Activated naive CD4-positive, alpha-beta T cell treated with anti-CD3 and anti-CD28 coated beads, Interleukin-2, amount 50 U/mL, for 24 hours (primary cell): ENCODE measurements at regions not wholly inside any gene's neighbourhood (a gene's known extent, or its start where the extent isn't known, plus 50 kb on each side); places are given as distances from the start of the nearest gene placed in this dataset.

ENCODE experiments used
- H3K27ac Mint-ChIP-seq: one replicate; pipeline ENCODE4 v1.8.0; 2021; ENCODE audit warnings: mild to moderate bottlenecking, mixed read lengths
- H3K27me3 Mint-ChIP-seq: one replicate; pipeline ENCODE4 v1.8.0; 2021; ENCODE audit warnings: mixed read lengths
- H3K36me3 Mint-ChIP-seq: one replicate; pipeline ENCODE4 v1.8.0; 2021; ENCODE audit warnings: mixed read lengths
- H3K4me1 Mint-ChIP-seq: one replicate; pipeline ENCODE4 v1.8.0; 2021; ENCODE audit warnings: mixed read lengths
- H3K4me3 Mint-ChIP-seq: one replicate; pipeline ENCODE4 v1.8.0; 2021; ENCODE audit warnings: mild to moderate bottlenecking, mixed read lengths
- H3K9me3 Mint-ChIP-seq: one replicate; pipeline ENCODE4 v1.8.0; 2021; ENCODE audit warnings: mixed read lengths

DNA sequence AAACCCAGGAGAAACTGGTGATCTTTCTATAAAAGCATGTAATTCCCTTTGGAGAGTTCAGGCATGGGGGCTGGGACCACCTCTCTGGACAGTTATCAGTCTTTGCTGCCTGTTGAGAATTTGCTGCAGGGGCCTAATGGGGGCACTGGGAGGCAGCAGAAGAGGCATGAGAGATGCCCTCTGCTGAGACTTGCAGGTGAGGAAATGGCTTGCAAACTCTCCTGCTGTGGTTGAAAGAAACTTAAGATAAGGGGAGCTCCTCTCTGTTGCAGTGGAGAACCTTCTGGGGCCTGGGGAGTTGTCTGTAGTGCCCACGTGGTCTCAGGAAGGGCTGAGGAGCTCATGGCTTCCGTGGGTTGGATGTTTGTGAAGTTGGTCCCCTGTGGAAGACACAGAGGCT is 301.1 kb upstream of the FOXF1 start:
- Mint-ChIP-seq H3K27ac (no peak overlapping the region), H3K36me3 (no peaks in the 10 kb centered on the region), H3K27me3 (no peaks in the 10 kb centered on the region), H3K4me1 (no peaks in the 10 kb centered on the region), H3K9me3 (peaks cover 4% of the 10 kb centered on the region), H3K4me3 (no peak overlapping the region)

GRCh38 chr16:86210403-86211193 is 299.7 kb upstream of the FOXF1 start:
- H3K36me3 Mint-ChIP-seq: no peaks in the 10 kb centered on the region
- H3K27me3 Mint-ChIP-seq: peaks cover under 1% of the 10 kb centered on the region
- H3K27ac Mint-ChIP-seq: no peak overlapping the region
- peaks cover 4% of the 10 kb centered on the region for H3K9me3 Mint-ChIP-seq
- no peaks in the 10 kb centered on the region for H3K4me1 Mint-ChIP-seq
- H3K4me3 Mint-ChIP-seq: no peak overlapping the region

- Mint-ChIP-seq H3K4me1 (no peaks in the 10 kb centered on the region), H3K4me3 (no peak overlapping the region), H3K9me3 (peaks cover 4% of the 10 kb centered on the region), H3K27me3 (peaks cover 1% of the 10 kb centered on the region), H3K36me3 (no peaks in the 10 kb centered on the region), H3K27ac (no peak overlapping the region)
These were observed 299.1 kb upstream of the FOXF1 start for GRCh38 chr16:86211265-86211664.

- no peak overlapping the region for H3K4me3 Mint-ChIP-seq
- H3K4me1 Mint-ChIP-seq: no peaks in the 10 kb centered on the region
- H3K27ac Mint-ChIP-seq: no peak overlapping the region
- no peaks in the 10 kb centered on the region for H3K36me3 Mint-ChIP-seq
- peaks cover 1% of the 10 kb centered on the region for H3K27me3 Mint-ChIP-seq
- H3K9me3 Mint-ChIP-seq: peaks cover 4% of the 10 kb centered on the region
These were observed 298.5 kb upstream of the FOXF1 start for GRCh38 chr16:86211800-86212199.

- Mint-ChIP-seq H3K9me3 (peaks cover 4% of the 10 kb centered on the region), H3K4me3 (no peak overlapping the region), H3K27ac (no peak overlapping the region), H3K27me3 (peaks cover 1% of the 10 kb centered on the region), H3K36me3 (no peaks in the 10 kb centered on the region), H3K4me1 (no peaks in the 10 kb centered on the region)
These were observed 297.5 kb upstream of the FOXF1 start for GRCh38 chr16:86212706-86213436.

DNA sequence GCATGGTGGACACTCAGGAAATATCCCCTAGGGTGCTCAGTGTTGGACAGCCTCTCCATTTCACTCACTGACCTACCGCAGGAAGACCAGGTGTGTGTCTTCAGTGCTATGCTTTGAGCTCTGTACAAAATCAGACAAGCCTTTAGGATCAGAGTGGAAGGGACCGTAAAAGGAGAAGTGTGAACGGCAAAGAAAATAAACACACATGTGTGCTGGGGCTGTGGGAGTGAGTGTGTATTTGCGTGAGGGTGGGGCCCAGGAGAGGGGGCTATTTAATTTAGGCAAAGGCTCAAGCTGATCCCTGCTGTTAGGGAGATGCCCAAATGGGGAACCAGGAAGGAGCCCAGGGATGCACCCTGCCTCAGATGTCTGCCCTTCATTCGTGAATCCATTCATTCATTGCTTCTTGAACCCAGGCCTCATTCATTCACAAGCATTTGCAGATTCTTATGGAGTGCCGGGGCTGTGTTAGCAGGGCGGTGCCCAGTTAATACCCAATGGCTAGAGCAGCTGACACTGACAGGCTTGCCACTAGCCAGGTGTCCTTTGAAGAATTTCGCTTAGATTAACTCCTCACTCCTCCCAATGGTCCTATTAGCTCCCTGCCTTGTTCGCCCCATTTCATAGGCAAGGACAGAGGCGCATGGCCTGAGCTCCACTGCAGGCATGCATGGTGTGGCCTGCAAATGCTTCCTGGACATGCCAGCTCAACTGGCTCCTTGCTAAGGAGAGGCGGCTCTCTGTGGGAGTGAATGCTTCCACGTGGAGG is 296.7 kb upstream of the FOXF1 start:
- H3K27ac Mint-ChIP-seq: no peak overlapping the region
- peaks cover 4% of the 10 kb centered on the region for H3K9me3 Mint-ChIP-seq
- H3K36me3 Mint-ChIP-seq: no peaks in the 10 kb centered on the region
- H3K4me3 Mint-ChIP-seq: no peak overlapping the region
- peaks cover 2% of the 10 kb centered on the region for H3K27me3 Mint-ChIP-seq
- H3K4me1 Mint-ChIP-seq: no peaks in the 10 kb centered on the region

GRCh38 chr16:86214326-86215232 is 295.7 kb upstream of the FOXF1 start:
- Mint-ChIP-seq H3K9me3 (peaks cover 4% of the 10 kb centered on the region), H3K27me3 (peaks cover 2% of the 10 kb centered on the region), H3K4me1 (no peaks in the 10 kb centered on the region), H3K36me3 (no peaks in the 10 kb centered on the region), H3K4me3 (no peak overlapping the region), H3K27ac (no peak overlapping the region)

GRCh38 chr16:86215233-86215978 is 294.9 kb upstream of the FOXF1 start:
- Mint-ChIP-seq H3K27me3 (peaks cover 4% of the 10 kb centered on the region), H3K4me3 (no peak overlapping the region), H3K4me1 (no peaks in the 10 kb centered on the region), H3K36me3 (no peaks in the 10 kb centered on the region), H3K9me3 (peaks cover 4% of the 10 kb centered on the region), H3K27ac (no peak overlapping the region)

DNA sequence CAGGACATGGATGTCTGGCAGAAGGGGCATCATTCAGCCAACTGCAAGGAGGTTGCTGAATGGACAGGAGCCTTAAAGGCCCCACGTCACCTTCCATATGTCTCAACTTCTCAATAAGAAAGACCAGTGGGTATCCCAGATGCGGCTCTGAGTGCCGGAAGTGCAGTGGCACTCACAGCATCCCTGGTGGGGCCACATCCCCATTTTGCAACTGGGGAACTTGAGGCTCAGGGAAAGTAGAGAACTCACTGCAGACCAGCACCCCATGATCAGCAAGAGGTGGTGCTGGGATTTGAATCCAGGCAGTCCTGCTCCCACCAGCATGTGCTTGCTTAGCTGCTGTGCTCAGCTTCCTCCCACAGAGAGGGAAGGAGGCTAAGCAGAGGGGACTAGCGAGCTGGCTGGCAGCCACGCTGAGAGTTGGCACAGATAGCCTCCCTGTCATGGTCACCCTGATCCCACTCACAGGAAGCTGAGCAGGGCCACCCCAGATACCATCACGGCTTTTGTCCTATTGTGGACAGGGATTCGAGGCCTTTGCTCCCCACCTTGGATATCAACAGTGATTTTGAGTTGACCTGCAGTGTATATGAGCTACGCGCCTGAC is 294.2 kb upstream of the FOXF1 start:
- no peak overlapping the region for H3K4me3 Mint-ChIP-seq
- no peaks in the 10 kb centered on the region for H3K36me3 Mint-ChIP-seq
- H3K4me1 Mint-ChIP-seq: no peaks in the 10 kb centered on the region
- peaks cover 4% of the 10 kb centered on the region for H3K27me3 Mint-ChIP-seq
- peaks cover 4% of the 10 kb centered on the region for H3K9me3 Mint-ChIP-seq
- no peak overlapping the region for H3K27ac Mint-ChIP-seq

DNA sequence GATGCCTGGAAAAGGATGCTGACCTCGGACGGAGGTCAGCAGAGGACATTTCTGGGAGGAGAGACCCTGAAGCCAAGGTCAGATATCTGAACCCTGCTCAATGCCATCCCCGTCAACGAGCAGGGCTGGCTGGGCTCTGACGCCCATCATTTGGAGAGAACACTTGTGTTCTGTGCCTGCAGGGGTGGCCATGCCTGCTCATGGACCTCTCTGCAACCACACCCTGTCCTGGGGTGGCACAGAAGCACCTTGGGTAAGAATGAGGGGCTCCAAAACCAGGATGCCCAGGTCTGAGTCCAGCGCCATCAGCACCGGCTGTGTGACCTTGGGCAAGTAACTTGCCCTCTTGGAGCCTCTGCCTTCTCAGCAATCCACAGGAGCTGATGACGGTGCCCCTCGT is 293.7 kb upstream of the FOXF1 start:
- no peak overlapping the region for H3K27ac Mint-ChIP-seq
- H3K4me1 Mint-ChIP-seq: no peaks in the 10 kb centered on the region
- H3K4me3 Mint-ChIP-seq: no peak overlapping the region
- peaks cover 4% of the 10 kb centered on the region for H3K27me3 Mint-ChIP-seq
- H3K36me3 Mint-ChIP-seq: no peaks in the 10 kb centered on the region
- H3K9me3 Mint-ChIP-seq: peaks cover 4% of the 10 kb centered on the region

GRCh38 chr16:86217001-86217890 is 293.1 kb upstream of the FOXF1 start:
- H3K4me3 Mint-ChIP-seq: no peak overlapping the region
- H3K27ac Mint-ChIP-seq: no peak overlapping the region
- H3K4me1 Mint-ChIP-seq: no peaks in the 10 kb centered on the region
- H3K36me3 Mint-ChIP-seq: no peaks in the 10 kb centered on the region
- H3K9me3 Mint-ChIP-seq: peaks cover 4% of the 10 kb centered on the region
- peaks cover 6% of the 10 kb centered on the region for H3K27me3 Mint-ChIP-seq

DNA sequence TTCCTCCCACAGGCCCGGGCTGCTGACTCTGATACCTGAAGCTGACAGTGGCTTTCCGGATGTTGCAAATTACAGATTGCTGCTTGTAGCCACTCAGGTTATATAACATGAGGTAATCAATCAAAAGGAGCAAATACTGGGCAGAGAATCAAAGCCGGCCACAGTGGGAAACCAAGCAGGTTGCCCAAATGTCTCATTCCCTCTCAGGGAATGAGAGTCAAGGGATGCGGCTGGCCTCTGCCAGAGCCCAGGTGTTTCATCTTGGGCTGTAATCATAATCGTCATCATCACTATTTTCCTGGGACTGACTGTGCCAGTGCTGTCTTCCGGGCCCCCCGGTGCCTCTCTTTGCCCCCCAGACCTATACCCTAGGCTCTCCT is 292.4 kb upstream of the FOXF1 start:
- Mint-ChIP-seq H3K4me1 (no peaks in the 10 kb centered on the region), H3K27ac (no peak overlapping the region), H3K9me3 (peaks cover under 1% of the 10 kb centered on the region), H3K27me3 (peaks cover 7% of the 10 kb centered on the region), H3K4me3 (no peak overlapping the region), H3K36me3 (no peaks in the 10 kb centered on the region)

DNA sequence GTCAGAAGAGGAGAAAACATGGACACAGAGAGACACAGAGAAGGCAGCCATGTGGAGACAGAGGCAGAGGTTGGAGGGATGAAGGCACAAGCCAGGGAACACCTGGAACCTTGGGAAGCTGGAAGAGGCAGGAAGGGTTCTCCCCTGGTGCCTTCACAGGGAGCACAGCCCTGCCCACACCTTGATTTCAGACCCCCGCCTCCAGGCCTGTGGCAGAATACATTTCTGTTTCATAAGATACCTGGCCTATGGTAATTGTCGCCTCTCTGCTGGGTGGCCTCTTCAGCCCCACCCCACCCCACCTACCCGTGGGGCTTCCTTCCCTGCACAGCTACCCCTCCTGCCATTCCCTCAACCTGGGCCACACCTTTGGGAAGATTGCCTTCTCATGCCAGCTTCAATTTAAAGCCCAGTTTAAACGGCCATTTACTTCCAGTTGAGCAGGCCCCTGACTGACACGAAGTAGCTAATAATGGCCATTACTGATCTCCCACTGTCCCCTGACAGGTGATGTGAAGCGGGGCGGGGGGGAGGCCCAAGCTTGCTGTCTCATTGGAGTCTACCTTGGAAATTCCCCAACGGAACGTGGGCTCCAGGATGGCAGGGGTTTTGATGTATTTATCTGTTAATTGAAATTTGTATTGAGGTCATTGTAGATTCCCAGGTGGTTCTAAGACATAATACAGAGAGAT is 291.7 kb upstream of the FOXF1 start:
- H3K27me3 Mint-ChIP-seq: peaks cover 8% of the 10 kb centered on the region
- no peak overlapping the region for H3K4me3 Mint-ChIP-seq
- H3K27ac Mint-ChIP-seq: no peak overlapping the region
- H3K9me3 Mint-ChIP-seq: no peaks in the 10 kb centered on the region
- no peaks in the 10 kb centered on the region for H3K36me3 Mint-ChIP-seq
- no peaks in the 10 kb centered on the region for H3K4me1 Mint-ChIP-seq
